C4-2B (cell line): ENCODE measurements at regions not wholly inside any gene's neighbourhood (a gene's known extent, or its start where the extent isn't known, plus 50 kb on each side); places are given as distances from the start of the nearest gene placed in this dataset.

Experiments
- CTCF ChIP-seq: fragments of 450-650 bp; conservative IDR thresholded peaks from 2 replicates; pipeline ENCODE4 v1.5.1; 2017; ENCODE audit warnings: mild to moderate bottlenecking
- ZFX ChIP-seq: fragments of 450-650 bp; IDR thresholded peaks from 2 replicates; pipeline ENCODE4 v1.6.1; 2017

GRCh38 chr5:17727098-17727497, 92.8 kb downstream of the TAF11L14 start:
- TF ChIP-seq CTCF (no peak), ZFX (no peak)
